ENCODE measurements at regions not wholly inside any gene's neighbourhood (a gene's known extent, or its start where the extent isn't known, plus 50 kb on each side); places are given as distances from the start of the nearest gene placed in this dataset.

DNA sequence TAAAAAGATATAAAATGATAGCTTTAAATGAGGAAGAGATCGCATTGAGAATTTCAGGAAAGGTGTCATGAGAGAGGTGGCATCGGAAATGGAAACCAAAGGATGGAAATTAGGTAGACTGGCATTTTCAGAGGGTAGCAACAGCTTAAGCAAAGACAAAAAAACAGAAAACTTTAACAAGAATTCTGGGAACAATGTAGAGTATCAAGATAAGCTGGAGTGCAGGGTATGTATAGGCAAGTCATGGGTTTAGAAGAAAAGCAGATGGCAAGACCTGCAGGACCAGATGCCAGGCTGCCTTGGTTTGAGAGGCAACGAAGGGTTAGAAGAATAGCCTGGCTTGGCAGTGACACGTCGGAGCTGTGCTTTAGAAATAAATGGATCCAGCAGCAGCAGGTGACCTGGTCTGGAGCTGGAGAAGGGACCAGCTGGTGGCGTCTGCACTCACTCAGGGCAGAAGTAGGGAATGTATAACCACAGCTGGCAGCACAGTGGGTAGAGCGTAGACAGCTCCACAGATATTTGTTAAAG lies 149.4 kb upstream of the TIAM1 start:
- in situ Hi-C loops (cut with MboI; ENCODE audit: low sequenced_read_pairs): no loop called here
- Histone ChIP-seq H3K4me1 (no peaks in the 10 kb centered on the region), H3K27me3 (ENCODE audit: low read depth) (no peaks in the 10 kb centered on the region), H3K9me3 (no peaks in the 10 kb centered on the region), H3K4me3 (no peak overlapping the region), H3K36me3 (replicated peaks) (no peaks in the 10 kb centered on the region)
- DNase-seq (ENCODE audit: low spot score in 2 of 2): no peak

DNA sequence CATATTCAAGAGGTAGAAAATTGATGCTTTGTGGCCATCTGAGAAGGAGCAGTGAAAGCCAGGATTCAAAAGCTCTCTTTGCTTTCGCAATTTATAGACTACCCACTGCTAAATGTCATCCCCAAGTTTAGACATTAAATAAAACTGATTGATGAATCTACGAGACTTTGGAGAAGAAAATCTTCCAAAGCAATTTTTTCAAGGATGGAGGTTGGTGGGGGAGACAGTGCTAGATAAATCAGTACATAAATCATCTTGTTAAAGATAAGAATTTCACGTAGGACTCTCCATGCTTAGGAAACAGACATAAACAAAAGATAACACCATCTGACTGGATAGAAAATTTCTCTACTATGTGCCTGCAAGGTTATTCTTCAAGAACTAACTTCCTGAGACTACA lies 147.6 kb upstream of the TIAM1 start:
- DNase-seq (ENCODE audit: low spot score in 2 of 2): no peak
- H3K9me3 ChIP-seq: no peaks in the 10 kb centered on the region
- in situ Hi-C loops (cut with MboI; ENCODE audit: low sequenced_read_pairs): no loop called here
- H3K36me3 ChIP-seq (replicated peaks): no peaks in the 10 kb centered on the region
- H3K4me1 ChIP-seq: no peaks in the 10 kb centered on the region
- no peaks in the 10 kb centered on the region for H3K27me3 ChIP-seq (ENCODE audit: low read depth)
- no peak overlapping the region for H3K4me3 ChIP-seq

DNA sequence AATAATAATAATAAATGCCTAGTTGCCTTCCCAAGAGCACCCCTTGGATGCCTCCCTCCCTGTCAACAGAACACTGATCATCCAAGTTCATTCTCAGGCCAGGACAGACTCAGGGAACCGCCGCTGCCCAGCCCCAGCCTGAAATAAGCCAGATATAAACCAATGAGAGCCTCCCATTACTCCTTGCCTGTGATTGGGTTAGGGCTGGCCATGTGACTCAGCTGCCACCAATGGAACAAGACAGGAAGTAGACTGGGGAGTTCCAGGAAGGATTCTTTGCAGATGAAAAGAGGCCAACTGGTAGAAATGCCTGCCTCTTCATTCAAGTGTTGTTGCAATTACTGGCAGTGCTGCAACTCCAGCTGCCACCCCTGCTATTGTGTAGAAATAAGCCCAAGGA lies 146.4 kb upstream of the TIAM1 start:
- no peak for DNase-seq (ENCODE audit: low spot score in 2 of 2)
- Histone ChIP-seq H3K27me3 (ENCODE audit: low read depth) (no peaks in the 10 kb centered on the region), H3K36me3 (replicated peaks) (no peaks in the 10 kb centered on the region), H3K9me3 (no peaks in the 10 kb centered on the region), H3K4me1 (no peaks in the 10 kb centered on the region), H3K4me3 (no peak overlapping the region)
- in situ Hi-C loops (cut with MboI; ENCODE audit: low sequenced_read_pairs): no loop called here

DNA sequence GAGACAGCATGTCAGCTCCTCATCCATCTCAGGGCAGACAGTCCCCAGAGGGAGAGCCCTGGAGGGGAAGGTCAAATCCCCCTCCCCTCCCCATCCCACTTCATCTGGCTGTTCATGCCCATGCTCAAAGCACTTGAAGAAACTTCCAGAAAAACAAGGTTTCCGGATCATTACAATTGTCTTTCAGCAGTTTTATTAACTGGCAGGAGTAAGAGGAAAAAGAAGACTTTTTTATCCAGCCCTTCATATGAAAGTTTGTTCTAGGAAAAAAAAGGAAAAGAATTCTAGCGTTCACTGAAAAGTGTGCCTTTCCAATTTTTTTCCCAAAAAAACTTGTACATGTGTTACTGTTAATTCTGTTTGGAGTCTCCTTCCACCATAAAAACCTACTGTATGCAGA lies 145.7 kb upstream of the TIAM1 start:
- DNase-seq (ENCODE audit: low spot score in 2 of 2): no peak
- in situ Hi-C loops (cut with MboI; ENCODE audit: low sequenced_read_pairs): no loop called here
- H3K27me3 ChIP-seq (ENCODE audit: low read depth): no peaks in the 10 kb centered on the region
- H3K36me3 ChIP-seq (replicated peaks): no peaks in the 10 kb centered on the region
- H3K4me1 ChIP-seq: no peaks in the 10 kb centered on the region
- H3K9me3 ChIP-seq: no peaks in the 10 kb centered on the region
- H3K4me3 ChIP-seq: no peak overlapping the region

DNA sequence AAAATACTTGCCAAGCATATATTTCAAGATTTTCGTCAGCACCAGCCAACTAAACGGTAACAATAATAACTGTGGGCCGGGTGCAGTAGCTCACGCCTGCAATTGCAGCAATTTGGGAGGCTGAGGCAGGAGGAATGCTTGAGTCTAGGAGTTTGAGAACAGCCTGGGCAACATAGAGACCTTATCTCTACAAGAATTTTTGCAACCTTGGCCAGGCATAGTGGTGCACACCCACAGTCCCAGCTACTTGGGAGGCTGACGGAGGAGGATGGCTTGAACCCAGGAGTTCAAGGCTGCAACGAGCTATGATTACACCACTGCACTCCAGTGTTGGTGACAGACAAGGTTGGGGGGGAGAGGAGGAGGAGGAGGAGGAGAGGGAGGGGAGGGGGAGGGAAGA lies 145.0 kb upstream of the TIAM1 start:
- no peaks in the 10 kb centered on the region for H3K36me3 ChIP-seq (replicated peaks)
- no peaks in the 10 kb centered on the region for H3K27me3 ChIP-seq (ENCODE audit: low read depth)
- H3K4me1 ChIP-seq: no peaks in the 10 kb centered on the region
- DNase-seq (ENCODE audit: low spot score in 2 of 2): no peak
- no peaks in the 10 kb centered on the region for H3K9me3 ChIP-seq
- in situ Hi-C loops (cut with MboI; ENCODE audit: low sequenced_read_pairs): no loop called here
- no peak overlapping the region for H3K4me3 ChIP-seq

DNA sequence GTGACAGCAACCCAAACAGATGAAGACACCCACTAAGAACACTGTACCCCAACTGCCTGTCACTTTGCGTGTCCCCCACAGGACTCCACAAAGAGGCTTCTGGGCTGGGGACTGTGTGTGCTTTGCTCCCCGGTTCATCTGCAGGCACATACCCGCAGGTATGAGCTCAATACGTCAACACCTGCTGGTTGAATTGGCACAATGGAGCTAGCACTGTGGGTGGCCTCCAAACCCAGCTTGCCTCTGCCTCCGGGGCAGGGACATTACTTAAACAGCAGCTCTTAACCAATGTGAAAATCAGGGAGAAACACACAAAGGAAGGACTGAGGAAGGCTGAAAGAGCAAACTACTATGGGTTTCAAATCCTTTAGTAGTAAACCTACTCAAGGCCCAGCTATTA lies 140.2 kb upstream of the TIAM1 start:
- Histone ChIP-seq H3K36me3 (replicated peaks) (no peaks in the 10 kb centered on the region), H3K4me3 (no peak overlapping the region), H3K27me3 (ENCODE audit: low read depth) (no peaks in the 10 kb centered on the region), H3K9me3 (no peaks in the 10 kb centered on the region; the same call in 1 of the 2 replicates), H3K4me1 (no peaks in the 10 kb centered on the region)
- DNase-seq (ENCODE audit: low spot score in 2 of 2): no peak
- in situ Hi-C loops (cut with MboI; ENCODE audit: low sequenced_read_pairs): no loop called here

DNA sequence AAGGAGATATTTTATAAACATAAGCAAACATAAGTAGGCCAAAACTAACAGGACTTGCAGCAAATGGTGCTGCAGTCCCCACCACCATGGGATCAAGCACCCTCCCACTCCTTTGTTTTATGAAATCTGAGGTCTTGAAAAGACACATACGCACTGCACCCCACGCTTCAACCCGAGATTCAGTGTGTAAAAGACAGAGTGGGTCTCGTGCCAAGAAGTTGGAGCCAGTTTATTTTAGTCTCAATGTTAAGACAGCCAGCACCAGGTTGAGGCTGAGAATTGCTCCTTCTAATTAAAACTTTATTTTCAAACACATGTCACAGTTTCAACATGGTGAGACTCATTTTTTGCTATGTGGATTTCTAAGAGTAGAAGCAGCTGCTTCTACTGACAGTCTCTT lies 139.1 kb upstream of the TIAM1 start:
- H3K4me1 ChIP-seq: no peaks in the 10 kb centered on the region
- no peak for DNase-seq (ENCODE audit: low spot score in 2 of 2)
- no peak overlapping the region for H3K4me3 ChIP-seq
- no peaks in the 10 kb centered on the region for H3K27me3 ChIP-seq (ENCODE audit: low read depth)
- H3K9me3 ChIP-seq: no peaks in the 10 kb centered on the region; the same call in 1 of the 2 replicates
- in situ Hi-C loops (cut with MboI; ENCODE audit: low sequenced_read_pairs): no loop called here
- no peaks in the 10 kb centered on the region for H3K36me3 ChIP-seq (replicated peaks)

DNA sequence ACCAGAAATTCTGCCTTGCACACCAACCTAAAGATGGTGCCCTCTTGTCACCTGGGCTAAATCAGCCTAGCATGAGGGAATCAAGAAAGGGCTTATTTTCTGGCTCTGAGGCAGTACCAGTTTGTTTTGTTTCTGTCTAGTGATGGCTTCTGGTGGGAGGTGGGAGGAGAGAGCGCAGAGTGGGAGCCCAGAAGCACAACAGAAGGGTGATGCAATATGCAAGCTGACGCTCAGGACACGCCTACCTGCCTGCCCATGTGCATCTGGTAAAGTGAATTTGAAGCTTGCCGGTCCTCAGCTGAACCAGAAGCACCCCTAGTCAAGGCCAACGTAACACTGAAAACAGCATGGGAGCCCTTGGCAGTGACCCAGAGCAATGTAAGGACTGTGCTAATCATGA lies 138.4 kb upstream of the TIAM1 start:
- DNase-seq (ENCODE audit: low spot score in 2 of 2): no peak
- Histone ChIP-seq H3K27me3 (ENCODE audit: low read depth) (no peaks in the 10 kb centered on the region), H3K9me3 (no peaks in the 10 kb centered on the region; the same call in 1 of the 2 replicates), H3K4me3 (no peak overlapping the region), H3K4me1 (no peaks in the 10 kb centered on the region), H3K36me3 (replicated peaks) (no peaks in the 10 kb centered on the region)
- in situ Hi-C loops (cut with MboI; ENCODE audit: low sequenced_read_pairs): no loop called here

DNA sequence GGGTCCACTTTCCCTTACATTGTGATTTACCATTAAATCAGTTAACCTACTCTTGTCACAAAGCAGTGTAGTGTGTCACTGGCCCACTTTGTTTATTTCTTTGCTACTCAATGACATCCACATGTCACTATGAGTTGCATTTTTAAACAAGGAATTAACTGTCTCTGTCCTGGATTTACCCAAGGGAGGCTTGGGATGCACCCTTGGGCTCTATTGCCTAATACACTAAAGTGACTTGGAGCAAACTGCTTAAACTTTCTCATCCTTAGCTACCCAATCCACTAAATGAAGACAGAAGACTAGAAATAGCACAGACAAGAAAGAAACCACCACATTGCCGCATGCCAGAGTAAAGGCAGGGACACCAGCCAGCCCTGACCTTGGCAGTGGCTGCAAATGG lies 136.2 kb upstream of the TIAM1 start:
- in situ Hi-C loops (cut with MboI; ENCODE audit: low sequenced_read_pairs): no loop called here
- Histone ChIP-seq H3K4me3 (no peak overlapping the region), H3K36me3 (replicated peaks) (no peaks in the 10 kb centered on the region), H3K4me1 (no peaks in the 10 kb centered on the region), H3K27me3 (ENCODE audit: low read depth) (no peaks in the 10 kb centered on the region), H3K9me3 (no peaks in the 10 kb centered on the region; the same call in 1 of the 2 replicates)
- DNase-seq (ENCODE audit: low spot score in 2 of 2): no peak

DNA sequence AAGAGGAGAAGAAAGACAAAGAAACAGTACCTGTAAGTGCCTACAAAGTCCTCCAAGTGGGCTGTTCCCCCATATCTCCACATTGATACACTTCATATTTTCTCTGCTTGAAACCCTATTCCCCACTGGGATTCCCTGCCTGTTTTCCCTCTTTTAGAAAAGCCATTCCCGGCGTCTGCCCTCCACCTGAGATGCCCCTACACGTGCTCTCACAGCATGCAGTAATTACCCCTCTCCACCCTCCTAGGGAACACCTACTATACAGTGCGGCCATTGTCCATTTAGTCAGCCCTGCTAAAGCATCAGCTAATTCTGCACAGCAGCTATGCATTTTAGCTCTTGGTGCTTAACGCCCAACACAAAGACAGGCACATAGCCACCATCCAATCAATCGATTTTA lies 135.7 kb upstream of the TIAM1 start:
- Histone ChIP-seq H3K4me1 (no peaks in the 10 kb centered on the region), H3K27me3 (ENCODE audit: low read depth) (no peaks in the 10 kb centered on the region), H3K9me3 (no peaks in the 10 kb centered on the region; the same call in 1 of the 2 replicates), H3K36me3 (replicated peaks) (no peaks in the 10 kb centered on the region), H3K4me3 (no peak overlapping the region)
- in situ Hi-C loops (cut with MboI; ENCODE audit: low sequenced_read_pairs): no loop called here
- DNase-seq (ENCODE audit: low spot score in 2 of 2): no peak

DNA sequence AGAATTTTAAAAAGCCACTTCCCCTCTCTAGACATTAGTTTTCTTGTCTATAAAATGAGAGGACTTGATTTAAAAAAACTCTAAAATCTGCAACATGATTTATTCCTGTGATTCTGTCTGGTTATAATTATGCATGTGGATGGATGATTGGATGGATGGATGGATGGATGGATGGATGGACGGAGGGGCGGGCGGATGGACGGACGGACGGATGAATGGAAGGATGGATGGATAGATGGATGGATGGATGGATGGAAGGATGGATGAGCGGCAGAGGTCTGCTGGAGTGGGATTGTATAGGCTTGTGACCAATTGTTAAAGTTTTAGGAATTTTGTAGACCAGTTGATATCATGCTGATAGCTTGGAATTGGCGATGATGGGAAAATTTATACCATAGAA lies 135.2 kb upstream of the TIAM1 start:
- in situ Hi-C loops (cut with MboI; ENCODE audit: low sequenced_read_pairs): no loop called here
- H3K9me3 ChIP-seq: no peaks in the 10 kb centered on the region; the same call in 1 of the 2 replicates
- DNase-seq (ENCODE audit: low spot score in 2 of 2): no peak
- no peaks in the 10 kb centered on the region for H3K4me1 ChIP-seq
- H3K27me3 ChIP-seq (ENCODE audit: low read depth): no peaks in the 10 kb centered on the region
- H3K4me3 ChIP-seq: no peak overlapping the region
- H3K36me3 ChIP-seq (replicated peaks): no peaks in the 10 kb centered on the region

DNA sequence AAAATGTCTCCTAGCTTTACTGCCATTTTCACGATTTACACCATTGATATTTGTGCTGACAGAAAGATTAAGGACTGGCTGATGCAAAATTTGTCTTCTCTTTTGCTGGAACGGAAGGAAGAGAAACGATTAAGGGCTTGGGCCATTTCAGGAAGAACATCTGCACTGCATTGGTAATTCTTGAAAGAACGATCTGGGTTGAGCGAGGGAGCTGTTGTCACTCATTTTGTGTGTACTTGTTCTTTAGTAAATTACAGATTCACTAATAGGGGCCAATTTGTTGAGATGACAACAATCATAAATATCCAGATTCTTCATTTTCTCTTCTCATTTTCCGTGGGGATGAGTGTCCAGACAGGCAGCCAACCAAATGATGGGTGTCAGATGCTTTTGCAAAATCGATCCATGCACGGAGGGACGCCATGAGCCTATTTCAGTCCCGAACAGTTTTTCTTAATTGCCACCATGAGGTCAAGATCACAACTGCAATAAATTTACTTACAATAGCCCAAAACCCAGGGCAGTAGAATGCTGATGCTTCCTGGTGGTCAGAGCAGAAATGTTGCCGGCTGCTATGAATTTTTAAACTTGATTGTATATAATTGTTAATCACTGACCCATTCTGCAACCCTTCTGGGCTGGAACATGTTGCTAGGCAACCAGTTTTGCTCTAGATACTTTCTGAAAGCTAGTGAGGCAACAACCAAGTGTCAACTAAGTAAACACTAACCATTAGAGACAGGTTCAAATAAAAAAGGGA lies 132.4 kb upstream of the TIAM1 start:
- DNase-seq (ENCODE audit: low spot score in 2 of 2): no peak
- H3K36me3 ChIP-seq (replicated peaks): no peaks in the 10 kb centered on the region
- no peaks in the 10 kb centered on the region; the same call in 1 of the 2 replicates for H3K9me3 ChIP-seq
- H3K4me1 ChIP-seq: no peaks in the 10 kb centered on the region
- in situ Hi-C loops (cut with MboI; ENCODE audit: low sequenced_read_pairs): no loop called here
- H3K4me3 ChIP-seq: no peak overlapping the region
- no peaks in the 10 kb centered on the region for H3K27me3 ChIP-seq (ENCODE audit: low read depth)

DNA sequence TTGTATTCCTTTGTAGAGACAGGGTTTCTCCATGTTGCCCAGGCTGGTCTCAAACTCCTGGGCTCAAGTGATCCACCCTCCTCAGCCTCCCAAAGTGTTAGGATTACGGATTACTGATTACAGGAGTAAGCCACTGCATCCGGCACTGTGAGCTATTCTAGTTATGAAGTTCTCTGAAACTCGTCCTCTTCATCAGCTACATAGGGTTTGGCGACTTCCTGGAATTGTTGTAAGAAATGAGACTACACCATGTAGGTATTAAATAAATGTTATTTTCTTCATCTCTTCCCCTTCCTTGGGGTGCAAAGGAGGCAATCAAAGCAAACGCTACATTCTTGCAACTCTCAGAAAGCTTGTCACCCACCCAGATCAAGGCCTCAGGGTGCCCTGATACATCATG lies 131.2 kb upstream of the TIAM1 start:
- H3K36me3 ChIP-seq (replicated peaks): no peaks in the 10 kb centered on the region
- in situ Hi-C loops (cut with MboI; ENCODE audit: low sequenced_read_pairs): no loop called here
- no peak for DNase-seq (ENCODE audit: low spot score in 2 of 2)
- no peaks in the 10 kb centered on the region for H3K9me3 ChIP-seq
- no peaks in the 10 kb centered on the region for H3K4me1 ChIP-seq
- H3K4me3 ChIP-seq: no peak overlapping the region
- no peaks in the 10 kb centered on the region for H3K27me3 ChIP-seq (ENCODE audit: low read depth)

DNA sequence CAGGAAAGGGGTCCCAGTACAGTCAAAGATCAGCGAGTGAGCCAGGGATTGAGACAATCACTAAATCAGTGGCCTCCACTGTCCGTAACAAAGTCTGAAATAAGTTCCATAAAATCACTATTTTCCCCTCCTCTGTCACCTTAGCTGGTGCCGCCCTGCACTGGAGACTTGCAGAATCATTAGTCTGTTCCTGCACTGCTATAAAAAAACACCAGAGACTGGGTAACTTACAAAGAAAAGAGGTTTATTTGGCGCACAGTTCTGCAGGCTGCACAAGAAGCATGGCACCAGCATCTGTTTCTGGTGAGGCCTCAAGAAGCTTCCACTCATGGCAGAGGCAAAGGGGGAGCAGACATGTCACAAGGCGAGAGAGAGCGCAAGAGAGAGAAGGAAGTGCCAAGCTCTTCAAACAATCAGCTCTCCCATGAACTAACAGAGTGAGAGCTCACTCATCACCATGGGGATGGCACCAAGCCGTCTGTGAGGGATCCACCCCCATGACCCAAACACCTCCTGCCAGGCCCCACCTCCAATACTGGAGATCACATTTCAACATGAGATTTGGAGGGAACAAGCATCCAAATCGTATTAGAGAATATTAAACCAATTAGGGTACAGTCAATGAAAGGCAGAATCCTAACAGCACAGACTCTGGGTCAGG lies 129.8 kb upstream of the TIAM1 start:
- H3K27me3 ChIP-seq (ENCODE audit: low read depth): no peaks in the 10 kb centered on the region
- in situ Hi-C loops (cut with MboI; ENCODE audit: low sequenced_read_pairs): no loop called here

More for the DNA sequence above, 129.8 kb upstream of the TIAM1 start:
- H3K36me3 ChIP-seq (replicated peaks): no peaks in the 10 kb centered on the region
- no peaks in the 10 kb centered on the region for H3K9me3 ChIP-seq
- H3K4me3 ChIP-seq: no peak overlapping the region
- no peaks in the 10 kb centered on the region for H3K4me1 ChIP-seq
- no peak for DNase-seq (ENCODE audit: low spot score in 2 of 2)
